Fibroblast of pulmonary artery (primary cell): ENCODE measurements at regions not wholly inside any gene's neighbourhood (a gene's known extent, or its start where the extent isn't known, plus 50 kb on each side); places are given as distances from the start of the nearest gene placed in this dataset.
"Not testable (repeated sequence)": the region's sequence is repeated elsewhere in the genome, so short reads cannot be mapped to it uniquely, and the experiment has no call there.

ENCODE experiments used
- DNase-seq: peaks from one replicate; pipeline ENCODE4 v3.0.0-alpha.2; 2010; ENCODE audit warnings: low read depth
- H3K4me3 ChIP-seq: replicated peaks from 2 replicates; pipeline ENCODE4 v1.5.1; 2011; ENCODE audit warnings: low read depth, mild to moderate bottlenecking, control low read depth, low read length, moderate library complexity
- CTCF ChIP-seq: IDR thresholded peaks from 2 replicates; pipeline ENCODE4 v1.5.1; 2011; ENCODE audit warnings: mild to moderate bottlenecking, control low read depth, low read length, inconsistent platforms; ENCODE audit errors: missing control alignments

- DNase-seq, result no peak
- H3K4me3 ChIP-seq, result no peak overlapping the region
- TF ChIP-seq CTCF, result no peak
These were observed 922.8 kb upstream of the GJE1 start for GRCh38 chr6:141209890-141210289.

DNA sequence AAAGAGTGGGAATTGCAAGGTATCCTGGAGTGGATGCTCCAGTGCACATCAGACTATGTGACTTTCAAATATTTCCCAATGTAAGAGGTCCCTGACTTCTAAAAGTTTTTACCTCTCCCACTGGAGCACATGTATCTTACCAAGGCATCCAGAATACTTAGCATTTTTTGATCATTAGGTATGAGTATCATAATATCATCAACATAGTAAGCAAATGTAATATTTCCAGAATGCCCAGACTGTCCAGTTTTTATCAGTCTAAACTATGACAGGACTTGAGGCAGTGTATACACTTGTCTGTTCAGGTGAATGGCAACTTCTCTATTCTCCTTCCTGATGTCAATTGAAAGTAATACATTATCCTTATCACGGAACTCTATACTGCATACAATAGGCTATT lies 924.6 kb upstream of the GJE1 start:
- TF ChIP-seq CTCF, result no peak
- no peak for DNase-seq
- H3K4me3 ChIP-seq, result no peak overlapping the region

GRCh38 chr6:141203902-141204575 lies 928.7 kb upstream of the GJE1 start:
- TF ChIP-seq CTCF, result no peak
- H3K4me3 ChIP-seq, result no peak overlapping the region
- DNase-seq, result peak; percentile 40

DNA sequence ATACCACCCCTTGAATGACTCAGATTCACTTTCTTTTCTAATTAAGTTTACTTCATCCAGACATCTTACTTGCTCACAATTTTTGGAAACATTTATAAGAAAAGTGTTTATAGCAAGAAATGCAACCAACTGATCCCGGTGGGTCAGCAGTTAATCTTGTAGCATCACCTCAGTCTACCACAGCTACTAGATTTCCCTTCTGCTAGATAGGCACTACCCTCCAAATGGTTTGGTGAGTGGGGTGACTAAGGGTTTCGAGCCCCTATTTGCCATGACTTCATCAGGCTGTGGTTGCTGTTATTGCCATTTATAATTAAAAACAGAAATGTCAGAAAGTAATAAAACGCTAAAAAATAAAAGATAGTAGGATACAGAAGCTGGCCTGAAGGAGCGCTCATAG lies 930.1 kb upstream of the GJE1 start:
- no peak for DNase-seq
- no peak for TF ChIP-seq CTCF
- H3K4me3 ChIP-seq, result no peak overlapping the region

GRCh38 chr6:141199074-141199473 lies 933.7 kb upstream of the GJE1 start:
- no peak for DNase-seq
- TF ChIP-seq CTCF, result no peak
- no peak overlapping the region for H3K4me3 ChIP-seq

DNA sequence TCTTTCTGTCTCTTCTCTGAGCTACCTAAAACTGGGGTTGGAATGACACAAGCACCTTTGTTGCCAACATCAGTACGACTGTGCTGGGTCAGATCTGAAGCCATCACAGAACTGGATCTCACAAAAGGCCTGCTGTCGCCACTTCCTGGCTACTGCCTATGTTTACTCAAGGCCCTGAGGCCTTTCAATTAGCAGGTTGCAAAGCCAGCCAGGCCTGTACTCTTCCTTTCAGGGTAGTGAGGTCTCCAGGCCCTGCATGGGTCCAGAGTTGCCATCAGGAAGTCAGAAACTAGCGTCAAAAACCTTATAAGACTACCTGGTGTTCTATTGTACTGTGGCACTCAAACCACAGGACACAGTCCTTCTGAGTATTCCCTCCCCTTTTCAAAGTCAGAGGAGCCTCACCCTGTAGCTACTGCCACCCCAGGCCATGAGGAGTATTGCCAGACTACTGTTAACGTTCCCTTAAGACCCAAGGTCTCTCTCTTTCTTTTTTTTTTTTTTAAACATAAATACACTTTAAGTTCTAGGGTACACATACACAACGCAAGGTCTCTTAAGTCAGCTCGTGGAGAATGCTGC lies 937.4 kb upstream of the GJE1 start:
- H3K4me3 ChIP-seq, result no peak overlapping the region
- TF ChIP-seq CTCF, result no peak
- DNase-seq, result no peak

DNA sequence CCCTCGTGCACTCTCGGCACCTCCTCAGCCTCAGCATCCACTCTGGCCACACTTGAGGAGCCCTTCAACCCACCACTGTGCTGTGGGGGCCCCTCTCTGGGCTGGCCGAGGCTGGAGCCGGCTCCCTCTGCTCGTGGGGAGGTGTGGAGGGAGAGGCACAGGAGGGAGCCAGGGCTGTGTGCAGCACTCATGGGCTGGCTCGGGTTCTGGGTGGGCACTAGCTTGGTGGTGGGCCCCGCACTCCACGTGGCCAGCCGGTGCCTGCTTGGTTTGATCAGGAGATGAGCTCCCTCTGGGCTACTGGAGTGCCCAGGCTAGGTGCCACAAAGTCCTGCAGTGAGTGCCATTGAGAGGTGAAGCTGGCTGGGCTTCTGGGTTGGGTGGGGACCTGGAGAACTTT lies 949.4 kb upstream of the GJE1 start:
- DNase-seq, result no peak
- no peak for TF ChIP-seq CTCF
- H3K4me3 ChIP-seq, result no peak overlapping the region

DNA sequence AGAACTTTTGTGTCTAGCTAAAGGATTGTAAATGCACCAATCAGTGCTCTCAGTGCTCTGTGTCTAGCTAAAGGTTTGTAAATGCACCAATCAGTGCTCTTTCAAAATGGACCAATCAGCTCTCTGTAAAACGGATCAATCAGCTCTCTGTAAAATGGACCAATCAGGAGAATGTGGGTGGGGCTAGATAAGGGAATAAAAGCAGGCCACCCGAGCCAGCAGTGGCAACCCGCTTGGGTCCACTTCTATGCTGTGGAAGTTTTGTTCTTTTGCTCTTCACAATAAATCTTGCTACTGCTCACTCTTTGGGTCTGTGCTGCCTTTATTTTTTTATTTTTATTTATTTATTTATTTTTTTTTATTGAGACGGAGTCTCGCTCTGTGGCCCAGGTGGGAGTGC lies 957.3 kb upstream of the GJE1 start:
- not testable (repeated sequence) for H3K4me3 ChIP-seq, DNase-seq
